Kidney (tissue), 13 donors: ENCODE measurements at regions not wholly inside any gene's neighbourhood (a gene's known extent, or its start where the extent isn't known, plus 50 kb on each side); places are given as distances from the start of the nearest gene placed in this dataset.
A peak's percentile ranks its signal among the peaks of the same experiment; 100 is the strongest.
"Not testable (repeated sequence)": the region's sequence is repeated elsewhere in the genome, so short reads cannot be mapped to it uniquely, and the experiment has no call there.

Experiments
- DNase-seq, 5 donors: peaks; one replicate each; pipeline ENCODE4 v3.0.0-alpha.2; 2013 to 2020
- FAIRE-seq: peaks from 2 replicates; lab custom pipeline; 2012; peaks lifted over from hg19 to GRCh38; lab: Jason Lieb, UNC
- H3K27ac ChIP-seq, 2 donors: one replicate each; pipeline ENCODE4 v1.7.0; 2013; ENCODE audit warnings: low read depth in 2 of 2, low read length in 2 of 2, inconsistent platforms in 1 of 2
- H3K27me3 ChIP-seq: one replicate; pipeline ENCODE4 v1.7.1; 2013; ENCODE audit warnings: low read length, inconsistent platforms; ENCODE audit not compliant: control insufficient read depth, insufficient read depth
- H3K36me3 ChIP-seq, 3 donors: one replicate each; pipeline versions ENCODE4 v1.7.0 to v1.7.1; 2013; ENCODE audit warnings: low read length in 3 of 3, control low read depth in 1 of 3, inconsistent platforms in 1 of 3; ENCODE audit not compliant: insufficient read depth in 3 of 3, control insufficient read depth in 2 of 3
- H3K4me1 ChIP-seq, 3 donors: one replicate each; pipeline versions ENCODE4 v1.7.0 to v1.7.1; 2013; ENCODE audit warnings: low read length in 3 of 3, inconsistent platforms in 1 of 3, low read depth in 1 of 3; ENCODE audit not compliant: control insufficient read depth in 2 of 3, insufficient read depth in 2 of 3
- H3K4me3 ChIP-seq, 3 donors: one replicate each; pipeline versions ENCODE4 v1.7.0 to v1.8.1; 2013; ENCODE audit warnings: low read length in 3 of 3, control low read depth in 1 of 3, inconsistent platforms in 1 of 3
- H3K9ac ChIP-seq, 3 donors: one replicate each; pipeline versions ENCODE4 v1.7.0 to v1.7.1; 2013; ENCODE audit warnings: low read length in 3 of 3, control low read depth in 1 of 3, inconsistent platforms in 1 of 3
- H3K9me3 ChIP-seq, 3 donors: one replicate each; pipeline versions ENCODE4 v1.7.0 to v1.7.1; 2013; ENCODE audit warnings: low read length in 3 of 3, control low read depth in 1 of 3, inconsistent platforms in 1 of 3; ENCODE audit not compliant: control insufficient read depth in 2 of 3, insufficient read depth in 1 of 3
- intact Hi-C: fragments of 100-400 bp; cut with DNase I; formaldehyde crosslinking; loops from one replicate; pipeline ENCODE4 v1.11.1; 2022
- TF ChIP-seq, protein P1 (sequence below): IDR thresholded peaks from 3 replicates; pipeline ENCODE4 v1.5.1; 2012; ENCODE audit warnings: mild to moderate bottlenecking, moderate library complexity, borderline replicate concordance; ENCODE audit not compliant: insufficient read depth; ENCODE audit errors: extremely low read depth
- donor health status: control.
- donor health status: control.
- donor health status: control.
- donor health status: control.
- donor health status: control.
- donor health status: DM: yes; HTN: yes; CAD: no.
- donor health status: Normal renal cell carcinoma (clear cell type).

DNA sequence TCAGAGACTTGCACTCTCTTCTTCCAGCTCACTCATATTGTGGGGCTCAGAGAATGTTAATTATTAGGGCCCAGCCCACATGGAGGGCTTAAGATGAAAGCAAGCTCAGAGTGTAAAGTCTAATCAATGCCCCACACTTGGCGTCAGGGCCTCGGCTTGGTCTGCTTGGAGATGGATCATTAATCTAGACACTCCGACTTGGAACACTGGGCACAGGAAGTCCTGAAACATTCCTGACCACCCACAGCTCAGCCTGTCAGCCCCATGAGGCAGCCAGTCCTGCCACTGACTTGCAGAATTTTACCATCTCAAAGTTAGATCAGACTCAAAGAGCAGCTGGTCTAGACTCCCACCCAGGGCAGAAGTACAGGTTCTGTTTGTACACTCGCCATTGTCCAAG lies 69.8 kb upstream of the TRABD2B start:
- peak in 4 of 5 donors; percentile 78 to 90 (median 85) for DNase-seq
- FAIRE-seq, result no peak
- peak overlapping the region; percentile 28 to 60 for H3K27ac ChIP-seq
- TF ChIP-seq, protein P1, sequence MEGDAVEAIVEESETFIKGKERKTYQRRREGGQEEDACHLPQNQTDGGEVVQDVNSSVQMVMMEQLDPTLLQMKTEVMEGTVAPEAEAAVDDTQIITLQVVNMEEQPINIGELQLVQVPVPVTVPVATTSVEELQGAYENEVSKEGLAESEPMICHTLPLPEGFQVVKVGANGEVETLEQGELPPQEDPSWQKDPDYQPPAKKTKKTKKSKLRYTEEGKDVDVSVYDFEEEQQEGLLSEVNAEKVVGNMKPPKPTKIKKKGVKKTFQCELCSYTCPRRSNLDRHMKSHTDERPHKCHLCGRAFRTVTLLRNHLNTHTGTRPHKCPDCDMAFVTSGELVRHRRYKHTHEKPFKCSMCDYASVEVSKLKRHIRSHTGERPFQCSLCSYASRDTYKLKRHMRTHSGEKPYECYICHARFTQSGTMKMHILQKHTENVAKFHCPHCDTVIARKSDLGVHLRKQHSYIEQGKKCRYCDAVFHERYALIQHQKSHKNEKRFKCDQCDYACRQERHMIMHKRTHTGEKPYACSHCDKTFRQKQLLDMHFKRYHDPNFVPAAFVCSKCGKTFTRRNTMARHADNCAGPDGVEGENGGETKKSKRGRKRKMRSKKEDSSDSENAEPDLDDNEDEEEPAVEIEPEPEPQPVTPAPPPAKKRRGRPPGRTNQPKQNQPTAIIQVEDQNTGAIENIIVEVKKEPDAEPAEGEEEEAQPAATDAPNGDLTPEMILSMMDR, result no peak
- H3K4me3 ChIP-seq, result no peak overlapping the region
- peaks cover 9 to 68% (median 66%) of the 10 kb centered on the region in 3 donors for H3K4me1 ChIP-seq
- peaks cover 2% of the 10 kb centered on the region for H3K27me3 ChIP-seq
- peak overlapping the region in 1 of 3 donors; percentile 1 for H3K9ac ChIP-seq
- intact Hi-C loops, result no loop called here
- H3K36me3 ChIP-seq, result no peaks in the 10 kb centered on the region
- no peaks in the 10 kb centered on the region for H3K9me3 ChIP-seq

DNA sequence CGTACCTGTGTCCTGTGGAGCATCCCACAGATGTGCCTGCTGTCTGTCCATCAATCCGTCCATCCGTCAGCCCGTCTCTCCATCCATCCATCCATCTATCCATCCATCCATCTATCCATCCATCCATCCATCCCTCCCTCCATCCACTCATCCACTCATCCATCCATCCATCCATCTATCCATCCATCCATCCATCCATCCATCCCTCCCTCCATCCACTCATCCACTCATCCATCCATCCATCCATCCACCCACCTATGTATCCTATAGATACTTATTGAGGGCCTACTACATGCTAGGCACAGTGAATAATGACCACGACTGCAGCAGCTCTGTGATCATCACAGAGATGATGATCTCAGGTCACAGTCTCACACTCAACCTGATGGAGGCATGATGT lies 67.5 kb upstream of the TRABD2B start:
- H3K4me1 ChIP-seq, result peaks cover 9 to 66% (median 57%) of the 10 kb centered on the region in 3 donors
- H3K27me3 ChIP-seq, H3K9ac ChIP-seq, H3K36me3 ChIP-seq, intact Hi-C loops, FAIRE-seq, H3K27ac ChIP-seq, H3K9me3 ChIP-seq, DNase-seq, H3K4me3 ChIP-seq: not testable (repeated sequence)

DNA sequence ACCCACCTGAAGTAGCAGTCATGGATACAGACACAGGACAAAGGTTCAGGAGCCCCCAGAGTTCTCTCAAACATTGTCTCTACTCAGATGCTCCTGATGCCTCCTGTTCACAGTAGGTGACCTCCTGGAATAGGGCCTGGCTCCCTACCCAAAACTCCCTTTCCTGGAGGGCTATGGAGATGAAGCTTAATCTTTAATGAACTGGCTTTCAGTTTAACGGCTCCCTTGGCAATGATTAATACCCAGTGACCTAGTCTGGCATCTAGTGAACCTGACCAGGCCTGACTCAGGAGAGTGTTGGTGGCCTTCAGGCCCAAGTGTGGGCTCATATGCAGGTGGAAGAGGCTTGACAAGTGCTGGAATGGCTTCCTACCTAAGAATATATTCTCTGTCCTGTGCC lies 65.2 kb upstream of the TRABD2B start:
- no peaks in the 10 kb centered on the region for H3K36me3 ChIP-seq
- DNase-seq (peak in 1 of 5 donors; percentile 76), FAIRE-seq (peak; percentile 58)
- H3K9ac ChIP-seq, result no peak overlapping the region
- intact Hi-C loops, result no loop called here
- no peaks in the 10 kb centered on the region for H3K27me3 ChIP-seq
- H3K4me1 ChIP-seq, result peaks cover 4 to 49% (median 48%) of the 10 kb centered on the region in 3 donors
- H3K4me3 ChIP-seq, result peak overlapping the region in 2 of 3 donors; percentile 23 to 37
- TF ChIP-seq, protein P1, result no peak
- peak overlapping the region; percentile 49 to 84 for H3K27ac ChIP-seq
- H3K9me3 ChIP-seq, result no peaks in the 10 kb centered on the region

DNA sequence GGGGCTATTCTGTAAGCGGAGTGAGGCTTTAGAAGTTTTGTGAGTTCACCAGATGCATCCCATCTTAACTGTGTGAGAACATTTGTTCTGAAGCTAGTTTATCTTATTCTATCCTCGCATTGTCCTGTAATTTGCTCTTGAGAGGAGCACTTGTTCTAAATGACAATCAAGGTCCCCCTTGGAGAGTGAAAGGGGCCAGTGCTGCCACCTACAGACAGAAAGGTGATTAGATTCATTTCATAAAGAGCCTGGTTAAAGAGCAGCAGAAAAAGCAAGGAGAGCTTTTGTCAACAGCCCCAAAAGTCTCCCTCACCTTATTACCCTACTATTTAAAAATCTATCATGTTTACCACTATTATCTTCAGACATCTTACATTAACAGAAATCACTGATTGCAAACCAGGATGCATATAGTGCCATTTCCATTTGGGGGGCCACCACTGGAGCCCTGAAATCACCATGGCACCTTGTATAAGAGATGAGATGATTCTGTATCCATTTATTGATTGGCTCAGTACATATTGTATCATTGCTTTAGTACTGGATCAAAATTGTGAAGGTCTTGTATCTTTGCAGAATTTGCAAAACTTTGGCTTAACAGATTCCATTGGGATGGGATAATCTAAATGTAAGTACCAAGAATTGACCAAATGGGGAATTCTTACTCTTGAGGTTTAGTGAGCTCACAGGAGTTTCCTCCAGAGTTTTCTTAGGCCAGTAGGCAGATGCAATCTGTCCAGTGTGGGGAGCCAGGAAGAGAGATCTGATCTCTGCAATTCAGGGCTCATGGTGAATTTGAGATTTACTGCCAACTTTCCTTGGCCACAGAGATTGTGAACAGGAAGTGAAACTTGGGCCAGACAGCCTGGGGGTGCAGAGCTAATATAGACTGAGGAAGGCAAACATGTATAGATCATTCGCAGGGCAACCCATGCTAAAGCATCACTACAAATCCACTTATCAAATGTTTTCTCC lies 64.3 kb upstream of the TRABD2B start:
- DNase-seq (peak in 4 of 5 donors; percentile 76 to 93 (median 84)), FAIRE-seq (no peak)
- H3K36me3 ChIP-seq, result no peaks in the 10 kb centered on the region
- TF ChIP-seq, protein P1, result peak; percentile 66
- peak overlapping the region; percentile 36 to 84 for H3K27ac ChIP-seq
- peaks cover 1 to 43% (median 43%) of the 10 kb centered on the region in 3 donors for H3K4me1 ChIP-seq
- no peaks in the 10 kb centered on the region for H3K27me3 ChIP-seq
- H3K9me3 ChIP-seq, result no peaks in the 10 kb centered on the region
- H3K4me3 ChIP-seq, result peak overlapping the region in 2 of 3 donors; percentile 25 to 37
- intact Hi-C loops, result no loop called here
- peak overlapping the region in 2 of 3 donors; percentile 19 to 33 for H3K9ac ChIP-seq
